ENCODE measurements at regions not wholly inside any gene's neighbourhood (a gene's known extent, or its start where the extent isn't known, plus 50 kb on each side); places are given as distances from the start of the nearest gene placed in this dataset.

DNA sequence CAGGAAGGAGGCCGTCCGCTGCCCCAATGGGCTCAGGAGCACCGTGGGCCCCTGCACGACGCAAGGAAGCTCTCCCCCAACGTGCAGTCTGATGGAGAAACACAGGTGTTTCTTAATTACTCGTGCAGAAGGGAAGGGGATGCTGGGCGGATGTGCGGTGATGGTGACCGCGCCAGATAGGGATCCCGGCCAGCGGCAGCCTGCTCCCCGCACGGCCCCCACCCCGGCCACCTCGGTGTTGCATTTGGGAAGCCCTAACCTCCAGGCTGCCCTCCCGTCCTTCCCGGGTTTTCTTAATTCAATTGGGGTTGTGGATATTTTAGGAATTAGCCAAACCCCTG lies 254.4 kb downstream of the ZNF536 start:
- Histone ChIP-seq H3K4me2 (no peak overlapping the region), H3K4me1 (no peaks in the 10 kb centered on the region), H3K4me3 (no peak overlapping the region), H3K27ac (no peak overlapping the region), H3K9me3 (peaks cover 24% of the 10 kb centered on the region)
- TF ChIP-seq, protein P1, sequence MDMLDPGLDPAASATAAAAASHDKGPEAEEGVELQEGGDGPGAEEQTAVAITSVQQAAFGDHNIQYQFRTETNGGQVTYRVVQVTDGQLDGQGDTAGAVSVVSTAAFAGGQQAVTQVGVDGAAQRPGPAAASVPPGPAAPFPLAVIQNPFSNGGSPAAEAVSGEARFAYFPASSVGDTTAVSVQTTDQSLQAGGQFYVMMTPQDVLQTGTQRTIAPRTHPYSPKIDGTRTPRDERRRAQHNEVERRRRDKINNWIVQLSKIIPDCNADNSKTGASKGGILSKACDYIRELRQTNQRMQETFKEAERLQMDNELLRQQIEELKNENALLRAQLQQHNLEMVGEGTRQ (IDR thresholded peaks at IDR 0.05), result no peak
- TF ChIP-seq, protein P2, sequence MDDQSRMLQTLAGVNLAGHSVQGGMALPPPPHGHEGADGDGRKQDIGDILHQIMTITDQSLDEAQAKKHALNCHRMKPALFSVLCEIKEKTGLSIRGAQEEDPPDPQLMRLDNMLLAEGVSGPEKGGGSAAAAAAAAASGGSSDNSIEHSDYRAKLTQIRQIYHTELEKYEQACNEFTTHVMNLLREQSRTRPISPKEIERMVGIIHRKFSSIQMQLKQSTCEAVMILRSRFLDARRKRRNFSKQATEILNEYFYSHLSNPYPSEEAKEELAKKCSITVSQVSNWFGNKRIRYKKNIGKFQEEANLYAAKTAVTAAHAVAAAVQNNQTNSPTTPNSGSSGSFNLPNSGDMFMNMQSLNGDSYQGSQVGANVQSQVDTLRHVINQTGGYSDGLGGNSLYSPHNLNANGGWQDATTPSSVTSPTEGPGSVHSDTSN (IDR thresholded peaks at IDR 0.05), result no peak
- TF ChIP-seq JUNB (IDR thresholded peaks at IDR 0.05) (no peak), FOSB (CRISPR knock-in tag; IDR thresholded peaks at IDR 0.05) (no peak), CHD2 (IDR thresholded peaks at IDR 0.05; ENCODE audit: low read length, partially characterized antibody) (no peak), RARB (CRISPR knock-in tag; IDR thresholded peaks at IDR 0.05) (no peak), HOXA7 (CRISPR knock-in tag; IDR thresholded peaks at IDR 0.05) (no peak), HDAC2 (IDR thresholded peaks at IDR 0.05) (no peak), RFX5 (IDR thresholded peaks at IDR 0.05) (no peak), NFE2L2 (conservative IDR thresholded peaks at IDR 0.05; ENCODE audit: low read length) (no peak)
- no peak for ATAC-seq
- CTCF ChIA-PET, result interaction anchor here (0.6 to 1.0 kb wide), 2 partner anchors 857 to 971 kb away, joined by 3 read pairs; no protein-coding TSS in a partner anchor
- POLR2A ChIA-PET, result no interaction called here
- 27% methylated on average over 19 of the region's 19 CpGs for WGBS (ENCODE audit: missing lambda C conversion rate)
- no peak for DNase-seq (ENCODE audit: low read depth in 1 of 2, low spot score in 1 of 2)
- FAIRE-seq, result no peak

DNA sequence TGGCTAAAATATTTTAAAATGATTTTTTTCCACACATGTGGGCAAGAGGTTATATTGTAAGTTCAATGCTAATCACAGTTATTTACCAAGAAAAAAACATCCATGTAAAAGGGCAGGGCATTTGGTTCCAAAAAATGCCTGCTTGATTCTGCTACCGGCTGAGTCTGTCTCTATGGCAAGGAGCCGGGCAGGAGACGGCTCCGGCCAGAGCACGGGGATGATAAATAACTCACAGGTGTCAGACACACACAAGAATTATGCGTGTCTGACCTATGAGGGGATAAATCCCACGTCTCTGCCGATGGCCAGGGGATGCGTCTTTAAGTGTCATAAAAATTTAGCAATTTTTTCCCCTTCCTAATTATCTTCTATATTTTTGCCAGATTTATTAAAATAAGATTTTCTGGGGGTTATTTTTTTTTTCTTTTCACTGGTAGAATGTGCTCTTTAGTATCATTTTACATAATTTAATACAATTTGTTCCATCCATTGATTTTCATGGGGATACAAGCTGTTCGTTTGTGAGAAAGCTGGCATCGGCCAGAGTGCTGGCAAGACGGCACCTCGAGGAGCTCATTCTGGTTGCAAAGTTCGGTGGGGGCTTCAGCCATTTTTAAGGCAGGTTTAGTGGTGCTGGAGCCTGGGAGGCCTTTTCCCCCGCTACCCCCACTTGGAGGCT lies 253.9 kb downstream of the ZNF536 start:
- H3K4me1 ChIP-seq, result no peaks in the 10 kb centered on the region
- FAIRE-seq (no peak), ATAC-seq (no peak), DNase-seq (ENCODE audit: low read depth in 1 of 2, low spot score in 1 of 2) (no peak)
- H3K27ac ChIP-seq, result no peak overlapping the region
- H3K9me3 ChIP-seq, result peaks cover 24% of the 10 kb centered on the region
- H3K4me3 ChIP-seq, result no peak overlapping the region
- no peak overlapping the region for H3K4me2 ChIP-seq
- POLR2A ChIA-PET, result no interaction called here
- TF ChIP-seq CHD4 (IDR thresholded peaks at IDR 0.05; ENCODE audit: borderline replicate concordance) (no peak), FOSB (CRISPR knock-in tag; IDR thresholded peaks at IDR 0.05) (no peak), ZSCAN20 (CRISPR knock-in tag; IDR thresholded peaks at IDR 0.05) (no peak), NFE2L2 (conservative IDR thresholded peaks at IDR 0.05; ENCODE audit: low read length) (no peak), EP300 (IDR thresholded peaks at IDR 0.05) (no peak), RAD21 (conservative IDR thresholded peaks at IDR 0.05 in 1 of 2, IDR thresholded peaks at IDR 0.05 in 1 of 2) (no peak), NR3C1 (IDR thresholded peaks at IDR 0.05) (no peak), ESRRA (IDR thresholded peaks at IDR 0.05; ENCODE audit: borderline replicate concordance, low read length) (no peak), MAFK (IDR thresholded peaks at IDR 0.05; ENCODE audit: partially characterized antibody) (no peak), CHD2 (IDR thresholded peaks at IDR 0.05; ENCODE audit: low read length, partially characterized antibody) (no peak), CBX8 (IDR thresholded peaks at IDR 0.05) (no peak), ZC3H11A (IDR thresholded peaks at IDR 0.05) (no peak), EHF (CRISPR knock-in tag; IDR thresholded peaks at IDR 0.05) (no peak), RCOR1 (IDR thresholded peaks at IDR 0.05; ENCODE audit: low read depth, low read length) (no peak)
- TF ChIP-seq, protein P3, sequence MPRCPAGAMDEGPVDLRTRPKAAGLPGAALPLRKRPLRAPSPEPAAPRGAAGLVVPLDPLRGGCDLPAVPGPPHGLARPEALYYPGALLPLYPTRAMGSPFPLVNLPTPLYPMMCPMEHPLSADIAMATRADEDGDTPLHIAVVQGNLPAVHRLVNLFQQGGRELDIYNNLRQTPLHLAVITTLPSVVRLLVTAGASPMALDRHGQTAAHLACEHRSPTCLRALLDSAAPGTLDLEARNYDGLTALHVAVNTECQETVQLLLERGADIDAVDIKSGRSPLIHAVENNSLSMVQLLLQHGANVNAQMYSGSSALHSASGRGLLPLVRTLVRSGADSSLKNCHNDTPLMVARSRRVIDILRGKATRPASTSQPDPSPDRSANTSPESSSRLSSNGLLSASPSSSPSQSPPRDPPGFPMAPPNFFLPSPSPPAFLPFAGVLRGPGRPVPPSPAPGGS (IDR thresholded peaks at IDR 0.05), result no peak
- TF ChIP-seq, protein P4, sequence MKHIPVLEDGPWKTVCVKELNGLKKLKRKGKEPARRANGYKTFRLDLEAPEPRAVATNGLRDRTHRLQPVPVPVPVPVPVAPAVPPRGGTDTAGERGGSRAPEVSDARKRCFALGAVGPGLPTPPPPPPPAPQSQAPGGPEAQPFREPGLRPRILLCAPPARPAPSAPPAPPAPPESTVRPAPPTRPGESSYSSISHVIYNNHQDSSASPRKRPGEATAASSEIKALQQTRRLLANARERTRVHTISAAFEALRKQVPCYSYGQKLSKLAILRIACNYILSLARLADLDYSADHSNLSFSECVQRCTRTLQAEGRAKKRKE (CRISPR knock-in tag; IDR thresholded peaks at IDR 0.05; ENCODE audit: low read depth), result no peak
- TF ChIP-seq, protein P5, sequence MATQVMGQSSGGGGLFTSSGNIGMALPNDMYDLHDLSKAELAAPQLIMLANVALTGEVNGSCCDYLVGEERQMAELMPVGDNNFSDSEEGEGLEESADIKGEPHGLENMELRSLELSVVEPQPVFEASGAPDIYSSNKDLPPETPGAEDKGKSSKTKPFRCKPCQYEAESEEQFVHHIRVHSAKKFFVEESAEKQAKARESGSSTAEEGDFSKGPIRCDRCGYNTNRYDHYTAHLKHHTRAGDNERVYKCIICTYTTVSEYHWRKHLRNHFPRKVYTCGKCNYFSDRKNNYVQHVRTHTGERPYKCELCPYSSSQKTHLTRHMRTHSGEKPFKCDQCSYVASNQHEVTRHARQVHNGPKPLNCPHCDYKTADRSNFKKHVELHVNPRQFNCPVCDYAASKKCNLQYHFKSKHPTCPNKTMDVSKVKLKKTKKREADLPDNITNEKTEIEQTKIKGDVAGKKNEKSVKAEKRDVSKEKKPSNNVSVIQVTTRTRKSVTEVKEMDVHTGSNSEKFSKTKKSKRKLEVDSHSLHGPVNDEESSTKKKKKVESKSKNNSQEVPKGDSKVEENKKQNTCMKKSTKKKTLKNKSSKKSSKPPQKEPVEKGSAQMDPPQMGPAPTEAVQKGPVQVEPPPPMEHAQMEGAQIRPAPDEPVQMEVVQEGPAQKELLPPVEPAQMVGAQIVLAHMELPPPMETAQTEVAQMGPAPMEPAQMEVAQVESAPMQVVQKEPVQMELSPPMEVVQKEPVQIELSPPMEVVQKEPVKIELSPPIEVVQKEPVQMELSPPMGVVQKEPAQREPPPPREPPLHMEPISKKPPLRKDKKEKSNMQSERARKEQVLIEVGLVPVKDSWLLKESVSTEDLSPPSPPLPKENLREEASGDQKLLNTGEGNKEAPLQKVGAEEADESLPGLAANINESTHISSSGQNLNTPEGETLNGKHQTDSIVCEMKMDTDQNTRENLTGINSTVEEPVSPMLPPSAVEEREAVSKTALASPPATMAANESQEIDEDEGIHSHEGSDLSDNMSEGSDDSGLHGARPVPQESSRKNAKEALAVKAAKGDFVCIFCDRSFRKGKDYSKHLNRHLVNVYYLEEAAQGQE (IDR thresholded peaks at IDR 0.05), result no peak
- WGBS (ENCODE audit: missing lambda C conversion rate), result 38% methylated on average over 15 of the region's 15 CpGs
- CTCF ChIA-PET, result interaction anchor here (0.7 kb wide), 1 partner anchor 68 kb away, joined by 3 read pairs; no protein-coding TSS in a partner anchor
